PFSK-1 (cell line): ENCODE measurements at regions not wholly inside any gene's neighbourhood (a gene's known extent, or its start where the extent isn't known, plus 50 kb on each side); places are given as distances from the start of the nearest gene placed in this dataset.

Experiments
- POLR2AphosphoS5 ChIP-seq: IDR thresholded peaks from 2 replicates; pipeline ENCODE4 v1.6.1; 2012; ENCODE audit warnings: low read depth, mild to moderate bottlenecking, control low read depth, low read length, moderate library complexity
- TAF1 ChIP-seq: IDR thresholded peaks from 2 replicates; pipeline ENCODE4 v1.6.1; 2012; ENCODE audit warnings: low read length, control low read depth, borderline replicate concordance; ENCODE audit not compliant: insufficient read depth

DNA sequence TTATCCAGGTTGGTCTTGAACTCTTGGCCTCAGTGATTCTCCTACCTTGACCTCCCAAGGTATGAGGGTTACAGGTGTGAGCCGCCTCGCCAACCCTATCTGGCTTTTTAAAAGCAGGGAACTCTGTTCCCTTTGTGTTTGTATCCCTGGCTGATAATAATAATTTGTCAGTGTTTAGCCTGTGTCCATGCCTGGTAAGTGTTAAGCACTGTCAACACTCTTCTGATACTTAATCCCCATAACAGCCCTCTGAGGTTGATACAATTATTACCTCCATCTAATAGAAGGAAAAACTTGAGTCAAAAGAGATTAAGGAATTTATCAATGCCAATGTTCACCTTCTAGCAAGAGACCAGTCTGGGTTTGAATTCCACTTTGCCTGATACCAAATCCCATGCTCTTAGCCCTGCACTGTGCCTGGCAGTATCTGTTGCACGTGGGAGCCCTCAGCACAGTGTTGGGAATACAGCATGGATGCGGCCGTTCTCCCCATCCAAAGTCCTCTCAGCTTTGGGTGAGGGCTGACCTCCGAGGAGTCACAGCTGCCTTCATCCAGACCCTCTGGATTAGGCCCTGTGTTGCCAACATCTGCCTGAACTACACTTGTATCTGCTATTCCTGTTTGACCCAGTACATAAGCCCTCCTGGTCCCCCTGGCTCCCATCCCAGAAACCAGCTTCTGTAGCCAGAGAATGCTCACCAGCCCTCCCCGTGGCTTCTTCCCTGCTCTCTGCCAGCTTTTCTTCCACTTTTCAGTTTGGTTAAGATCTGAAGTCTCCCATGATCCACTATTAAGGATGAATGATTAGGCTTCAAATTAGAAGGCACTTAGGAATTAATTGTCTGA lies 335.6 kb upstream of the ASIC2 start:
- TF ChIP-seq TAF1 (no peak), POLR2AphosphoS5 (no peak)
